Panc1 (cell line): ENCODE measurements at regions not wholly inside any gene's neighbourhood (a gene's known extent, or its start where the extent isn't known, plus 50 kb on each side); places are given as distances from the start of the nearest gene placed in this dataset.

Experiments
- ATAC-seq: fragments of 200-7000 bp; cut with Tn5 transposase; 2 replicates; pipeline ENCODE4 v1.9.1; 2020; ENCODE audit warnings: mild to moderate bottlenecking, moderate library complexity
- BruUV-seq: library from RNA; stranded (reverse); fragments of 400-500 nt; replicated peaks from 2 replicates; lab custom pipeline; 2021; lab: Mats Ljungman, UMichigan
- CTCF ChIA-PET: fragments of 300-600 bp; sonication (Branson Sonifier 250); formaldehyde crosslinking; loops from one replicate; lab custom pipeline; 2022; ENCODE audit warnings: antibody characterized with exemption; lab: Charles Lee
- POLR2A ChIA-PET: fragments of 300-600 bp; sonication (Branson Sonifier 250); formaldehyde crosslinking; loops from one replicate; lab custom pipeline; 2022; ENCODE audit warnings: antibody characterized with exemption; lab: Charles Lee
- DNase-seq: peaks from one replicate; pipeline ENCODE4 v3.0.0-alpha.2; 2010; ENCODE audit warnings: low read depth, low spot score
- H3K27ac ChIP-seq: 2 replicates; pipeline ENCODE4 v1.5.1; 2011; ENCODE audit warnings: mild to moderate bottlenecking, low read length, inconsistent platforms
- H3K27me3 ChIP-seq: fragments of 200-500 bp; sonication (Bioruptor generic); 2 replicates; pipeline ENCODE4 v1.6.0; 2014; ENCODE audit warnings: low read length, inconsistent platforms; ENCODE audit not compliant: control insufficient read depth, insufficient read depth
- H3K36me3 ChIP-seq: fragments of 200-500 bp; sonication (Bioruptor generic); 2 replicates; pipeline ENCODE4 v1.5.1; 2014; ENCODE audit warnings: inconsistent platforms, mild to moderate bottlenecking, low read length, moderate library complexity; ENCODE audit not compliant: control insufficient read depth, insufficient read depth
- H3K4me1 ChIP-seq: 2 replicates; pipeline ENCODE4 v1.5.1; 2011; ENCODE audit warnings: inconsistent platforms, mild to moderate bottlenecking, low read length, moderate library complexity; ENCODE audit not compliant: control insufficient read depth, insufficient read depth
- H3K4me3 ChIP-seq, 2 experiments: 2 replicates each; pipeline ENCODE4 v1.5.1; 2011 to 2012; ENCODE audit warnings: low read depth in 2 of 2, low read length in 2 of 2, mild to moderate bottlenecking in 2 of 2, inconsistent platforms in 1 of 2, moderate library complexity in 1 of 2
- H3K9me3 ChIP-seq: fragments of 200-500 bp; sonication (Bioruptor generic); 2 replicates; pipeline ENCODE4 v1.5.1; 2014; ENCODE audit warnings: low read depth, mild to moderate bottlenecking, inconsistent platforms, low read length, moderate library complexity; ENCODE audit not compliant: control insufficient read depth, insufficient read depth
- CTCF ChIP-seq: fragments of 450-650 bp; IDR thresholded peaks from 2 replicates; pipeline ENCODE4 v1.5.1; 2017; ENCODE audit warnings: mild to moderate bottlenecking
- POLR2AphosphoS5 ChIP-seq: IDR thresholded peaks from 2 replicates; pipeline ENCODE4 v1.6.1; 2012; ENCODE audit warnings: mild to moderate bottlenecking, low read depth, low read length, moderate library complexity
- REST ChIP-seq, 2 experiments: IDR thresholded peaks; 2 replicates each; pipeline ENCODE4 v1.6.1; 2011 to 2012; ENCODE audit warnings: low read depth in 2 of 2, control low read depth in 1 of 2, low read length in 1 of 2, mild to moderate bottlenecking in 1 of 2, moderate library complexity in 1 of 2; ENCODE audit not compliant: insufficient read depth in 1 of 2
- SIN3A ChIP-seq: IDR thresholded peaks from 2 replicates; pipeline ENCODE4 v1.6.1; 2012; ENCODE audit warnings: low read depth, mild to moderate bottlenecking, low read length, moderate library complexity, borderline replicate concordance; ENCODE audit not compliant: insufficient read depth
- TCF7L2 ChIP-seq: IDR thresholded peaks from 2 replicates; pipeline ENCODE4 v1.6.1; 2011; ENCODE audit warnings: mild to moderate bottlenecking, low read depth, low read length, inconsistent platforms
- in situ Hi-C: cut with HindIII; loops from 2 replicates; pipeline ENCODE4 v1.10.0; 2016; ENCODE audit warnings: low sequenced_read_pairs, low pct_unique_long_range_greater_than_20kb
- intact Hi-C: fragments of 100-400 bp; cut with micrococcal nuclease; formaldehyde crosslinking; loops from one replicate; pipeline ENCODE4 v1.10.0; 2022; ENCODE audit not compliant: unreplicated experiment

- no TSS peak for BruUV-seq
- in situ Hi-C loops (no loop called here), intact Hi-C loops (no loop called here)
- Histone ChIP-seq H3K27me3 (no peaks in the 10 kb centered on the region), H3K9me3 (no peaks in the 10 kb centered on the region), H3K4me1 (no peaks in the 10 kb centered on the region), H3K36me3 (no peaks in the 10 kb centered on the region), H3K4me3 (no peak overlapping the region), H3K27ac (no peak overlapping the region)
- ChIA-PET CTCF (no interaction called here), POLR2A (no interaction called here)
- TF ChIP-seq TCF7L2 (no peak), CTCF (no peak), POLR2AphosphoS5 (no peak), SIN3A (no peak), REST (IDR thresholded peaks at IDR 0.05; ENCODE audit: insufficient read depth in 1 of 2, low read depth in 2 of 2, low read length in 1 of 2) (no peak)
- ATAC-seq, result no peak
- no peak for DNase-seq
Measured at GRCh38 chr2:193409951-193410350, 1215.2 kb upstream of the TMEFF2 start.

GRCh38 chr2:193382583-193382982 is 1187.8 kb upstream of the TMEFF2 start:
- no peaks in the 10 kb centered on the region for H3K36me3 ChIP-seq
- H3K4me3 ChIP-seq, result no peak overlapping the region
- no peaks in the 10 kb centered on the region for H3K9me3 ChIP-seq
- no TSS peak for BruUV-seq
- ATAC-seq (no peak), DNase-seq (no peak)
- POLR2A ChIA-PET, result no interaction called here
- no peak overlapping the region for H3K27ac ChIP-seq
- in situ Hi-C loops, result no loop called here
- H3K4me1 ChIP-seq, result no peaks in the 10 kb centered on the region
- H3K27me3 ChIP-seq, result no peaks in the 10 kb centered on the region
- TF ChIP-seq TCF7L2 (no peak), POLR2AphosphoS5 (no peak), SIN3A (no peak), CTCF (no peak), REST (IDR thresholded peaks at IDR 0.05; ENCODE audit: insufficient read depth in 1 of 2, low read depth in 2 of 2, low read length in 1 of 2) (no peak)
- CTCF ChIA-PET, result no interaction called here
- intact Hi-C loops, result no loop called here
